ENCODE measurements at regions not wholly inside any gene's neighbourhood (a gene's known extent, or its start where the extent isn't known, plus 50 kb on each side); places are given as distances from the start of the nearest gene placed in this dataset.

- no peak for TF ChIP-seq CTCF (IDR thresholded peaks at IDR 0.05)
- no peak for TF ChIP-seq POLR2A (IDR thresholded peaks at IDR 0.05)
Measured at GRCh38 chr2:95759481-95760246, 167.9 kb downstream of the TRIM43 start.
